Karpas-422 (cell line): ENCODE measurements at regions not wholly inside any gene's neighbourhood (a gene's known extent, or its start where the extent isn't known, plus 50 kb on each side); places are given as distances from the start of the nearest gene placed in this dataset.

Source experiments
- DNase-seq: peaks from one replicate; pipeline ENCODE4 v3.0.0-alpha.2; 2015
- H2AFZ ChIP-seq: fragments of 200-600 bp; sonication (generic); 2 replicates; pipeline ENCODE4 v1.6.1; 2014; ENCODE audit warnings: antibody characterized with exemption, low read length, mixed read lengths
- H3K27ac ChIP-seq: fragments of 200-600 bp; sonication (generic); 2 replicates; pipeline ENCODE4 v1.5.1; 2014; ENCODE audit warnings: mild to moderate bottlenecking, low read length, moderate library complexity
- H3K27me3 ChIP-seq: fragments of 200-600 bp; sonication (generic); 2 replicates; pipeline ENCODE4 v1.6.1; 2014; ENCODE audit warnings: low read length, mixed read lengths
- H3K36me3 ChIP-seq: fragments of 200-600 bp; sonication (generic); 2 replicates; pipeline ENCODE4 v1.6.1; 2014; ENCODE audit warnings: low read length, mixed read lengths; ENCODE audit not compliant: insufficient read depth
- H3K4me1 ChIP-seq: fragments of 200-600 bp; sonication (generic); 2 replicates; pipeline ENCODE4 v1.6.1; 2014; ENCODE audit warnings: mild to moderate bottlenecking, low read length, mixed read lengths
- H3K4me2 ChIP-seq: fragments of 200-600 bp; sonication (generic); 2 replicates; pipeline ENCODE4 v1.6.1; 2014; ENCODE audit warnings: low read length, low read depth, mild to moderate bottlenecking; ENCODE audit not compliant: poor library complexity, severe bottlenecking
- H3K4me3 ChIP-seq: fragments of 200-600 bp; sonication (generic); 2 replicates; pipeline ENCODE4 v1.5.1; 2014; ENCODE audit warnings: mild to moderate bottlenecking, antibody characterized with exemption, low read length, mixed read lengths
- H3K79me2 ChIP-seq: fragments of 200-600 bp; sonication (generic); 2 replicates; pipeline ENCODE4 v1.6.1; 2014; ENCODE audit warnings: mild to moderate bottlenecking, low read length, mixed read lengths
- H3K9ac ChIP-seq: fragments of 200-600 bp; sonication (generic); 2 replicates; pipeline ENCODE4 v1.6.0; 2014; ENCODE audit warnings: low read length
- H3K9me2 ChIP-seq: fragments of 200-600 bp; sonication (generic), shearing (Covaris generic); replicated peaks from 2 replicates; pipeline ENCODE4 v1.6.0; 2014; ENCODE audit warnings: mild to moderate bottlenecking, low read length, moderate library complexity; ENCODE audit not compliant: insufficient read depth
- H3K9me3 ChIP-seq: fragments of 300-700, 200-600 bp; sonication (generic); 2 replicates; pipeline ENCODE4 v1.6.1; 2014; ENCODE audit warnings: low read length, mixed read lengths
- H4K20me1 ChIP-seq: fragments of 200-600 bp; sonication (generic); 2 replicates; pipeline ENCODE4 v1.6.1; 2014; ENCODE audit warnings: mild to moderate bottlenecking, antibody characterized with exemption, low read length, low read depth; ENCODE audit not compliant: insufficient read depth

- Histone ChIP-seq H3K36me3 (no peaks in the 10 kb centered on the region), H3K27me3 (no peaks in the 10 kb centered on the region), H3K79me2 (no peaks in the 10 kb centered on the region), H3K4me1 (no peaks in the 10 kb centered on the region), H3K4me2 (no peak overlapping the region), H3K27ac (no peak overlapping the region), H2AFZ (no peak overlapping the region), H3K9ac (no peak overlapping the region), H4K20me1 (no peaks in the 10 kb centered on the region), H3K9me2 (no peaks in the 10 kb centered on the region), H3K9me3 (no peaks in the 10 kb centered on the region), H3K4me3 (no peak overlapping the region)
- DNase-seq = no peak
Observed at GRCh38 chr13:61696676-61697075, 281.0 kb upstream of the PCDH20 start.

GRCh38 chr13:61695147-61695546 lies 279.5 kb upstream of the PCDH20 start:
- Histone ChIP-seq H3K9ac (no peak overlapping the region), H3K9me3 (no peaks in the 10 kb centered on the region)

GRCh38 chr13:61692691-61693090 lies 277.0 kb upstream of the PCDH20 start:
- no peak overlapping the region for H3K27ac ChIP-seq
- no peaks in the 10 kb centered on the region for H3K79me2 ChIP-seq
- no peaks in the 10 kb centered on the region for H3K9me3 ChIP-seq
- H4K20me1 ChIP-seq = no peaks in the 10 kb centered on the region
- H3K9me2 ChIP-seq = no peaks in the 10 kb centered on the region
- H3K9ac ChIP-seq = no peak overlapping the region
- H3K4me2 ChIP-seq = no peak overlapping the region
- H3K4me1 ChIP-seq = no peaks in the 10 kb centered on the region
- H3K4me3 ChIP-seq = no peak overlapping the region
- DNase-seq = no peak
- no peak overlapping the region for H2AFZ ChIP-seq
- H3K27me3 ChIP-seq = no peaks in the 10 kb centered on the region
- no peaks in the 10 kb centered on the region for H3K36me3 ChIP-seq

More at GRCh38 chr13:61695147-61695546, 279.5 kb upstream of the PCDH20 start:
- Histone ChIP-seq H3K4me1 (no peaks in the 10 kb centered on the region), H3K36me3 (no peaks in the 10 kb centered on the region), H3K4me3 (no peak overlapping the region), H3K27me3 (no peaks in the 10 kb centered on the region), H3K27ac (no peak overlapping the region), H3K79me2 (no peaks in the 10 kb centered on the region), H4K20me1 (no peaks in the 10 kb centered on the region), H2AFZ (no peak overlapping the region), H3K9me2 (no peaks in the 10 kb centered on the region), H3K4me2 (no peak overlapping the region)
- no peak for DNase-seq

- no peak overlapping the region for H3K9ac ChIP-seq
- no peaks in the 10 kb centered on the region for H3K79me2 ChIP-seq
- H3K4me2 ChIP-seq = no peak overlapping the region
- H3K9me2 ChIP-seq = no peaks in the 10 kb centered on the region
- H3K27ac ChIP-seq = no peak overlapping the region
- no peak overlapping the region for H3K4me3 ChIP-seq
- H3K36me3 ChIP-seq = no peaks in the 10 kb centered on the region
- H2AFZ ChIP-seq = no peak overlapping the region
- H3K4me1 ChIP-seq = no peaks in the 10 kb centered on the region
- no peaks in the 10 kb centered on the region for H3K9me3 ChIP-seq
- no peaks in the 10 kb centered on the region for H3K27me3 ChIP-seq
- H4K20me1 ChIP-seq = no peaks in the 10 kb centered on the region
- peak; percentile 44 for DNase-seq
Observed at GRCh38 chr13:61685682-61686012, 270.0 kb upstream of the PCDH20 start.

- Histone ChIP-seq H3K27ac (no peak overlapping the region), H3K4me2 (no peak overlapping the region), H2AFZ (no peak overlapping the region), H3K4me1 (no peaks in the 10 kb centered on the region), H3K36me3 (no peaks in the 10 kb centered on the region), H3K9me3 (no peaks in the 10 kb centered on the region), H3K27me3 (no peaks in the 10 kb centered on the region), H4K20me1 (no peaks in the 10 kb centered on the region), H3K9ac (no peak overlapping the region), H3K79me2 (no peaks in the 10 kb centered on the region), H3K4me3 (no peak overlapping the region), H3K9me2 (no peaks in the 10 kb centered on the region)
- no peak for DNase-seq
Observed at GRCh38 chr13:61684976-61685681, 269.5 kb upstream of the PCDH20 start.

- DNase-seq = no peak
- Histone ChIP-seq H3K9me2 (no peaks in the 10 kb centered on the region), H3K4me1 (no peaks in the 10 kb centered on the region), H3K27ac (no peak overlapping the region), H3K9ac (no peak overlapping the region), H3K4me2 (no peak overlapping the region), H3K4me3 (no peak overlapping the region), H3K36me3 (no peaks in the 10 kb centered on the region), H2AFZ (no peak overlapping the region), H4K20me1 (no peaks in the 10 kb centered on the region), H3K27me3 (no peaks in the 10 kb centered on the region), H3K79me2 (no peaks in the 10 kb centered on the region), H3K9me3 (no peaks in the 10 kb centered on the region)
Observed at GRCh38 chr13:61672756-61673155, 257.1 kb upstream of the PCDH20 start.

- H4K20me1 ChIP-seq = no peaks in the 10 kb centered on the region
- no peak for DNase-seq
- H3K9me2 ChIP-seq = no peaks in the 10 kb centered on the region
- no peak overlapping the region for H3K9ac ChIP-seq
- H3K4me1 ChIP-seq = no peaks in the 10 kb centered on the region
- H3K9me3 ChIP-seq = no peaks in the 10 kb centered on the region
- H3K4me2 ChIP-seq = no peak overlapping the region
- no peak overlapping the region for H3K27ac ChIP-seq
- no peak overlapping the region for H3K4me3 ChIP-seq
- H3K79me2 ChIP-seq = no peaks in the 10 kb centered on the region
- no peak overlapping the region for H2AFZ ChIP-seq
- H3K27me3 ChIP-seq = no peaks in the 10 kb centered on the region
- no peaks in the 10 kb centered on the region for H3K36me3 ChIP-seq
Observed at GRCh38 chr13:61670384-61671161, 254.9 kb upstream of the PCDH20 start.

GRCh38 chr13:61664801-61665705 lies 249.4 kb upstream of the PCDH20 start:
- Histone ChIP-seq H2AFZ (no peak overlapping the region), H3K27ac (no peak overlapping the region), H3K9me3 (no peaks in the 10 kb centered on the region), H3K79me2 (no peaks in the 10 kb centered on the region), H3K4me3 (no peak overlapping the region), H3K4me2 (no peak overlapping the region), H3K36me3 (no peaks in the 10 kb centered on the region), H4K20me1 (no peaks in the 10 kb centered on the region), H3K9ac (no peak overlapping the region), H3K27me3 (no peaks in the 10 kb centered on the region), H3K4me1 (no peaks in the 10 kb centered on the region), H3K9me2 (no peaks in the 10 kb centered on the region)
- no peak for DNase-seq
